Liver (tissue), 8 donors: ENCODE measurements at regions not wholly inside any gene's neighbourhood (a gene's known extent, or its start where the extent isn't known, plus 50 kb on each side); places are given as distances from the start of the nearest gene placed in this dataset.

Source experiments
- DNase-seq: peaks from one replicate; pipeline ENCODE4 v3.0.0-alpha.2; 2017; ENCODE audit warnings: low spot score
- H3K27ac ChIP-seq, 2 donors: one replicate each; pipeline ENCODE4 v1.7.0; 2013; ENCODE audit warnings: inconsistent platforms in 2 of 2, low read length in 2 of 2, control low read depth in 1 of 2, low read depth in 1 of 2, mild to moderate bottlenecking in 1 of 2
- H3K27me3 ChIP-seq, 4 donors: one replicate each; pipeline versions ENCODE4 v1.6.1 to v1.7.0; 2013; ENCODE audit warnings: low read length in 3 of 4, inconsistent platforms in 1 of 4, mild to moderate bottlenecking in 1 of 4, moderate library complexity in 1 of 4; ENCODE audit not compliant: control insufficient read depth in 4 of 4, insufficient read depth in 4 of 4
- H3K36me3 ChIP-seq, 4 donors: one replicate each; pipeline versions ENCODE4 v1.6.1 to v1.7.0; 2013; ENCODE audit warnings: low read length in 3 of 4, mild to moderate bottlenecking in 3 of 4, low read depth in 1 of 4, moderate library complexity in 1 of 4; ENCODE audit not compliant: control insufficient read depth in 4 of 4, insufficient read depth in 3 of 4
- H3K4me1 ChIP-seq, 4 donors: one replicate each; pipeline versions ENCODE4 v1.6.1 to v1.7.0; 2013; ENCODE audit warnings: low read length in 3 of 4, mild to moderate bottlenecking in 3 of 4, moderate library complexity in 1 of 4; ENCODE audit not compliant: control insufficient read depth in 4 of 4, insufficient read depth in 4 of 4
- H3K4me3 ChIP-seq, 3 donors: one replicate each; pipeline versions ENCODE4 v1.6.1 to v1.7.0; 2013; ENCODE audit warnings: low read length in 3 of 3, control low read depth in 1 of 3, low read depth in 1 of 3, mild to moderate bottlenecking in 1 of 3
- H3K9ac ChIP-seq, 2 donors: one replicate each; pipeline ENCODE4 v1.7.0; 2013; ENCODE audit warnings: low read length in 2 of 2, mild to moderate bottlenecking in 2 of 2, moderate library complexity in 2 of 2, control low read depth in 1 of 2, low read depth in 1 of 2
- H3K9me3 ChIP-seq, 4 donors: one replicate each; pipeline versions ENCODE4 v1.6.1 to v1.7.0; 2013; ENCODE audit warnings: low read length in 3 of 4; ENCODE audit not compliant: control insufficient read depth in 4 of 4
- GABPA ChIP-seq, 2 donors: IDR thresholded peaks in 1 of 2; conservative IDR thresholded peaks in 1 of 2; 2 replicates each; pipeline ENCODE4 v1.6.1; 2016; ENCODE audit warnings: antibody characterized with exemption in 2 of 2, mild to moderate bottlenecking in 1 of 2, moderate library complexity in 1 of 2
- HNF4G ChIP-seq: IDR thresholded peaks from 2 replicates; pipeline ENCODE4 v1.6.1; 2016; ENCODE audit warnings: antibody characterized with exemption
- JUND ChIP-seq, 2 donors: IDR thresholded peaks; 2 replicates each; pipeline ENCODE4 v1.6.1; 2016; ENCODE audit warnings: antibody characterized with exemption in 2 of 2
- RAD21 ChIP-seq, 2 donors: IDR thresholded peaks; 2 replicates each; pipeline ENCODE4 v1.6.1; 2016; ENCODE audit warnings: antibody characterized with exemption in 2 of 2, mild to moderate bottlenecking in 2 of 2
- REST ChIP-seq: IDR thresholded peaks from 2 replicates; pipeline ENCODE4 v1.6.1; 2016; ENCODE audit warnings: antibody characterized with exemption, mild to moderate bottlenecking
- RXRA ChIP-seq, 2 donors: IDR thresholded peaks; 2 replicates each; pipeline ENCODE4 v1.6.1; 2017 to 2018; ENCODE audit warnings: antibody characterized with exemption in 2 of 2, mild to moderate bottlenecking in 1 of 2
- SP1 ChIP-seq: IDR thresholded peaks from 2 replicates; pipeline ENCODE4 v1.6.1; 2018; ENCODE audit warnings: antibody characterized with exemption, mild to moderate bottlenecking
- YY1 ChIP-seq: IDR thresholded peaks from 2 replicates; pipeline ENCODE4 v1.6.1; 2016; ENCODE audit warnings: antibody characterized with exemption, mild to moderate bottlenecking
- WGBS: extraction: QIAGEN DNeasy Blood & Tissue Kit; methylation state at CpG from one replicate; pipeline ENCODE4 v1.1.7; 2013; 5-methylcytosine and 5-hydroxymethylcytosine counted together
- TF ChIP-seq, protein P1 (sequence below): IDR thresholded peaks from 2 replicates; pipeline ENCODE4 v1.6.1; 2016; ENCODE audit warnings: antibody characterized with exemption
- TF ChIP-seq, protein P2 (sequence below): fragments of 150-350 bp; IDR thresholded peaks from 2 replicates; pipeline ENCODE4 v1.5.1; 2017; ENCODE audit warnings: improper control_type of control experiment, low read depth, low read length; ENCODE audit not compliant: missing input control
- donor health status: healthy.
- donor health status: healthy.
- donor health status: healthy.
- donor health status: healthy.
- donor health status: healthy.

GRCh38 chr3:30963223-30963722 lies 68.8 kb upstream of the GADL1 start (continued):
- TF ChIP-seq GABPA (IDR thresholded peaks at IDR 0.05 in 1 of 2, conservative IDR thresholded peaks at IDR 0.05 in 1 of 2) = no peak
- no peak for TF ChIP-seq YY1
- TF ChIP-seq, protein P1, sequence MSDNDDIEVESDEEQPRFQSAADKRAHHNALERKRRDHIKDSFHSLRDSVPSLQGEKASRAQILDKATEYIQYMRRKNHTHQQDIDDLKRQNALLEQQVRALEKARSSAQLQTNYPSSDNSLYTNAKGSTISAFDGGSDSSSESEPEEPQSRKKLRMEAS = no peak
- TF ChIP-seq SP1 = no peak
- no peak for TF ChIP-seq JUND (IDR thresholded peaks at IDR 0.05)

GRCh38 chr3:30964612-30965011 lies 70.2 kb upstream of the GADL1 start:
- no peak overlapping the region for H3K27ac ChIP-seq
- TF ChIP-seq REST (no peak), SP1 (no peak), YY1 (no peak)
- no peaks in the 10 kb centered on the region for H3K36me3 ChIP-seq
- no peaks in the 10 kb centered on the region for H3K9me3 ChIP-seq
- H3K4me1 ChIP-seq = no peaks in the 10 kb centered on the region
- no peak for DNase-seq
- H3K27me3 ChIP-seq = peaks cover 0 to 3% (median 0%) of the 10 kb centered on the region in 4 donors
- no peak overlapping the region for H3K9ac ChIP-seq
- H3K4me3 ChIP-seq = no peak overlapping the region

- no peak overlapping the region for H3K4me3 ChIP-seq
- DNase-seq = no peak
- no peaks in the 10 kb centered on the region for H3K9me3 ChIP-seq
- no peaks in the 10 kb centered on the region for H3K4me1 ChIP-seq
- no peak overlapping the region for H3K27ac ChIP-seq
- TF ChIP-seq, protein P1 = no peak
- TF ChIP-seq HNF4G (no peak), JUND (IDR thresholded peaks at IDR 0.05) (no peak)
- TF ChIP-seq, protein P2, sequence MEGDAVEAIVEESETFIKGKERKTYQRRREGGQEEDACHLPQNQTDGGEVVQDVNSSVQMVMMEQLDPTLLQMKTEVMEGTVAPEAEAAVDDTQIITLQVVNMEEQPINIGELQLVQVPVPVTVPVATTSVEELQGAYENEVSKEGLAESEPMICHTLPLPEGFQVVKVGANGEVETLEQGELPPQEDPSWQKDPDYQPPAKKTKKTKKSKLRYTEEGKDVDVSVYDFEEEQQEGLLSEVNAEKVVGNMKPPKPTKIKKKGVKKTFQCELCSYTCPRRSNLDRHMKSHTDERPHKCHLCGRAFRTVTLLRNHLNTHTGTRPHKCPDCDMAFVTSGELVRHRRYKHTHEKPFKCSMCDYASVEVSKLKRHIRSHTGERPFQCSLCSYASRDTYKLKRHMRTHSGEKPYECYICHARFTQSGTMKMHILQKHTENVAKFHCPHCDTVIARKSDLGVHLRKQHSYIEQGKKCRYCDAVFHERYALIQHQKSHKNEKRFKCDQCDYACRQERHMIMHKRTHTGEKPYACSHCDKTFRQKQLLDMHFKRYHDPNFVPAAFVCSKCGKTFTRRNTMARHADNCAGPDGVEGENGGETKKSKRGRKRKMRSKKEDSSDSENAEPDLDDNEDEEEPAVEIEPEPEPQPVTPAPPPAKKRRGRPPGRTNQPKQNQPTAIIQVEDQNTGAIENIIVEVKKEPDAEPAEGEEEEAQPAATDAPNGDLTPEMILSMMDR = no peak
- no peak overlapping the region for H3K9ac ChIP-seq
- WGBS = 92% methylated on average over 7 of the region's 7 CpGs
- H3K36me3 ChIP-seq = no peaks in the 10 kb centered on the region
- H3K27me3 ChIP-seq = peaks cover 0 to 3% (median 0%) of the 10 kb centered on the region in 4 donors
Observed at GRCh38 chr3:30966896-30967295, 72.4 kb upstream of the GADL1 start.

DNA sequence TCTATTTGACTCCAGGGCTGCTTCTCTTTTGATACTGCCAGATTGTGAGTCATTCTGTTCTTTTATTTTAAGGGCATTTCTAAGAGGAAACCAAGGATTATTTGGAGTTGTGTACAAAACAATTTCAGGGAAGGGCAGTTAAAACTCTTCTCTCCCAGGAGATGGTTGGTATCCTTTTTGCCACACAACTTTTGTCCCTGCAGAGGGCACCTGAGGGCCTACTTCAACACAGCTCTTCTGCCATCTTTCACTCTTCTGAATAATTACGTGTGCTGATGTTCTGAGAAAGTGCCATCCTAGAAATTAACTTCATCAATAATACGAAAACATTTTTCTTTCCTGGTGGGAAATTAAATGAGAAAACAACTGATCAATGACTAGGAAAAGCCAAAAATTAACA lies 75.7 kb upstream of the GADL1 start:
- Histone ChIP-seq H3K9me3 (no peaks in the 10 kb centered on the region), H3K9ac (no peak overlapping the region), H3K27ac (no peak overlapping the region), H3K4me3 (no peak overlapping the region), H3K36me3 (no peaks in the 10 kb centered on the region), H3K4me1 (no peaks in the 10 kb centered on the region), H3K27me3 (peaks cover 0 to 3% (median 0%) of the 10 kb centered on the region in 4 donors)
- no peak for DNase-seq
- WGBS = 55% methylated on average over 2 of the region's 2 CpGs
- TF ChIP-seq YY1 (no peak), JUND (IDR thresholded peaks at IDR 0.05) (no peak), RAD21 (IDR thresholded peaks at IDR 0.05) (peak; percentile 59 to 64), RXRA (IDR thresholded peaks at IDR 0.05) (no peak)
- TF ChIP-seq, protein P2 = peak; percentile 13
